Smooth muscle cell (in vitro differentiated cells): ENCODE measurements at regions not wholly inside any gene's neighbourhood (a gene's known extent, or its start where the extent isn't known, plus 50 kb on each side); places are given as distances from the start of the nearest gene placed in this dataset.
A peak's percentile ranks its signal among the peaks of the same experiment; 100 is the strongest.

Experiments
- DNase-seq: peaks from one replicate; lab custom pipeline; 2025; ENCODE audit not compliant: unreplicated experiment; lab: John Stamatoyannopoulos, UW
- H2AFZ ChIP-seq: fragments of 200-600 bp; sonication (generic); 2 replicates; pipeline ENCODE4 v1.6.0; 2016; ENCODE audit warnings: antibody characterized with exemption, low read depth, mild to moderate bottlenecking
- H3F3A ChIP-seq: fragments of 200-600 bp; sonication (generic); 2 replicates; pipeline ENCODE4 v1.6.0; 2017; ENCODE audit warnings: antibody characterized with exemption, low read depth
- H3K27ac ChIP-seq: fragments of 200-600 bp; sonication (generic); 2 replicates; pipeline ENCODE4 v1.5.1; 2016; ENCODE audit warnings: low read depth, mild to moderate bottlenecking
- H3K27me3 ChIP-seq: fragments of 200-600 bp; sonication (generic); 2 replicates; pipeline ENCODE4 v1.6.1; 2016; ENCODE audit warnings: low read depth, mild to moderate bottlenecking
- H3K36me3 ChIP-seq: fragments of 200-600 bp; sonication (generic); 2 replicates; pipeline ENCODE4 v1.5.1; 2016; ENCODE audit warnings: low read depth
- H3K4me1 ChIP-seq: fragments of 200-600 bp; sonication (generic); 2 replicates; pipeline ENCODE4 v1.5.1; 2016; ENCODE audit warnings: low read depth
- H3K4me2 ChIP-seq: fragments of 200-600 bp; sonication (generic); 2 replicates; pipeline ENCODE4 v1.6.0; 2016; ENCODE audit warnings: mild to moderate bottlenecking
- H3K4me3 ChIP-seq: fragments of 200-600 bp; sonication (generic); 2 replicates; pipeline ENCODE4 v1.5.1; 2016; ENCODE audit warnings: mild to moderate bottlenecking
- H3K79me2 ChIP-seq: fragments of 200-600 bp; sonication (generic); 2 replicates; pipeline ENCODE4 v1.6.0; 2016; ENCODE audit warnings: low read depth, mild to moderate bottlenecking
- H3K9ac ChIP-seq: fragments of 200-600 bp; sonication (generic); 2 replicates; pipeline ENCODE4 v1.6.0; 2016; ENCODE audit warnings: low read depth
- H3K9me3 ChIP-seq: fragments of 200-600 bp; sonication (generic); replicated peaks from 2 replicates; pipeline ENCODE4 v1.5.1; 2016; ENCODE audit warnings: low read depth
- H4K20me1 ChIP-seq: fragments of 200-600 bp; sonication (generic); 2 replicates; pipeline ENCODE4 v1.6.0; 2016; ENCODE audit warnings: low read depth
- CTCF ChIP-seq: fragments of 200-600 bp; sonication (generic); IDR thresholded peaks from 2 replicates; pipeline ENCODE4 v1.5.1; 2017; ENCODE audit warnings: borderline replicate concordance, mild to moderate bottlenecking, antibody characterized with exemption; ENCODE audit not compliant: insufficient read depth, poor library complexity, severe bottlenecking
- WGBS: methylation state at CpG from one replicate; pipeline ENCODE4 v1.1.7; 2016; ENCODE audit warnings: low lambda C conversion rate; 5-methylcytosine and 5-hydroxymethylcytosine counted together

GRCh38 chr12:32952681-32953080, 56.1 kb upstream of the PKP2 start:
- no peak for TF ChIP-seq CTCF
- Histone ChIP-seq H3K4me3 (no peak overlapping the region), H4K20me1 (no peaks in the 10 kb centered on the region), H3K27ac (no peak overlapping the region), H3K27me3 (no peaks in the 10 kb centered on the region), H3K4me2 (no peak overlapping the region), H3K9ac (no peak overlapping the region), H3K4me1 (no peaks in the 10 kb centered on the region), H3F3A (no peaks in the 10 kb centered on the region), H3K9me3 (no peaks in the 10 kb centered on the region), H3K79me2 (no peaks in the 10 kb centered on the region), H2AFZ (no peak overlapping the region), H3K36me3 (no peaks in the 10 kb centered on the region)
- 47% methylated on average over 3 of the region's 3 CpGs for WGBS
- no peak for DNase-seq

GRCh38 chr12:32949815-32950214, 53.2 kb upstream of the PKP2 start:
- no peak for TF ChIP-seq CTCF
- Histone ChIP-seq H3K27me3 (no peaks in the 10 kb centered on the region), H4K20me1 (no peaks in the 10 kb centered on the region), H3K79me2 (no peaks in the 10 kb centered on the region), H2AFZ (no peak overlapping the region), H3K9me3 (no peaks in the 10 kb centered on the region), H3F3A (no peaks in the 10 kb centered on the region), H3K36me3 (no peaks in the 10 kb centered on the region), H3K4me1 (no peaks in the 10 kb centered on the region), H3K4me2 (no peak overlapping the region), H3K27ac (no peak overlapping the region), H3K4me3 (no peak overlapping the region), H3K9ac (no peak overlapping the region)
- 80% methylated on average over 3 of the region's 3 CpGs for WGBS
- DNase-seq = no peak

- no peak for DNase-seq
- no peaks in the 10 kb centered on the region for H3F3A ChIP-seq
- no peaks in the 10 kb centered on the region for H3K79me2 ChIP-seq
- H2AFZ ChIP-seq = peak overlapping the region; percentile 64
- H4K20me1 ChIP-seq = no peaks in the 10 kb centered on the region
- H3K36me3 ChIP-seq = no peaks in the 10 kb centered on the region
- WGBS = 82% methylated on average over 4 of the region's 4 CpGs
- H3K9ac ChIP-seq = no peak overlapping the region
- H3K4me2 ChIP-seq = no peak overlapping the region
- TF ChIP-seq CTCF = peak; percentile 47
- no peak overlapping the region for H3K27ac ChIP-seq
- H3K4me3 ChIP-seq = no peak overlapping the region
- H3K27me3 ChIP-seq = no peaks in the 10 kb centered on the region
- no peaks in the 10 kb centered on the region for H3K9me3 ChIP-seq
- no peaks in the 10 kb centered on the region for H3K4me1 ChIP-seq
These were observed 50.9 kb upstream of the PKP2 start for GRCh38 chr12:32947206-32948067.
